ENCODE measurements at regions not wholly inside any gene's neighbourhood (a gene's known extent, or its start where the extent isn't known, plus 50 kb on each side); places are given as distances from the start of the nearest gene placed in this dataset.

DNA sequence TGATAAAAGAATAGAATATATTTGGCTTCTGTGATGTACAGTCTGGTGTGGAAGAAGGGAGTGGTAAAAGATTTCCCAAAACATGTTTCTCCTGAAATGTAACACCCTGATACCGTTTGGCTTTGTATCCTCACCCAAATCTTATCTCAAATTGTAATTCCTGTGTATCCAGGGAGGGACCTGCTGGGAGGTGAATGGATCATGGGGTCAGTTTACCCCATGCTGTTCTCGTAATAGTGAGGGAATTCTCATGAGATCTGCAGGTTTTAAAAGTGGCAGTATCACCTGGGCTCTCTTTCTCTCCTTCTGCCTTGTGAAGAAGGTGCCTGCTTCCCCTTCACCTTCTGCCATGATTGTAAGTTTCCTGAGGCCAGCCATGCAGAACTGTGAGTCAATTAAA, 1070.8 kb downstream of the IGSF11 start:
- Histone ChIP-seq H3K4me3 (no peak overlapping the region), H3K36me3 (ENCODE audit: low read depth) (no peaks in the 10 kb centered on the region), H3K27me3 (replicated peaks; ENCODE audit: insufficient read depth) (no peaks in the 10 kb centered on the region), H3K79me2 (ENCODE audit: insufficient read depth) (no peaks in the 10 kb centered on the region), H3K9ac (no peak overlapping the region), H3K27ac (no peak overlapping the region), H4K20me1 (ENCODE audit: insufficient read depth) (no peaks in the 10 kb centered on the region), H3K4me2 (ENCODE audit: unreplicated experiment) (no peak overlapping the region), H3F3A (ENCODE audit: insufficient read depth) (peaks cover 18% of the 10 kb centered on the region; the same call in 1 of the 2 replicates), H3K9me3 (ENCODE audit: low read depth) (no peaks in the 10 kb centered on the region), H3K4me1 (ENCODE audit: insufficient read depth) (peaks cover 26% of the 10 kb centered on the region), H2AFZ (no peak overlapping the region), H3K9me2 (ENCODE audit: insufficient read depth) (no peaks in the 10 kb centered on the region)
- TF ChIP-seq EZH2 (IDR thresholded peaks at IDR 0.05; ENCODE audit: insufficient read depth, poor library complexity, severe bottlenecking): no peak
- TF ChIP-seq EZH2phosphoT487 (IDR thresholded peaks at IDR 0.05; ENCODE audit: insufficient read depth, low read depth): no peak
- DNase-seq: no peak
- in situ Hi-C loops (cut with MboI): no loop called here
- 43 to 63% methylated on average over 2 of the region's 2 CpGs for WGBS, 2 experiments (ENCODE audit: low coverage in 1 of 2, low lambda C conversion rate in 2 of 2, missing lambda C conversion rate in 2 of 2)

DNA sequence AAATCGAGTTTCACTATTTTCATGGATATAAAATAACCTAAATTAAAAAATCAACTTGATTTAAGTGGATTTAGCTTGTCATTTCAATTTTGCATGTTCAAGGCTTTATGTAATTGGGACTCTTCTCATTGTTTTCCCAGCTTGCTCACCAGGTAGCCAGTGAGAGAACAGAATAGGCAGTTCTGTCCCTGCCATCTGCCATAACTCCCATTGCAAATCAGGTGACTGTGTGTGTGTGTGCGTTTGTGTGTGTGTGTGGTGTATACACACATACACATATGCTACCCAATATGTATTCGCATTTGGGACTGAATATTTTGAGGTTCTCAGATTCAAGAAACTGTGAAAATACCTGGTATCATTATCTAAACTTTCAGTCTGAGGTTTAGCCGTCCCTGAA, 1069.8 kb downstream of the IGSF11 start:
- Histone ChIP-seq H3K79me2 (ENCODE audit: insufficient read depth) (no peaks in the 10 kb centered on the region), H3K27ac (no peak overlapping the region), H3K9ac (no peak overlapping the region), H3K4me2 (ENCODE audit: unreplicated experiment) (no peak overlapping the region), H3K4me1 (ENCODE audit: insufficient read depth) (peaks cover 26% of the 10 kb centered on the region), H3K4me3 (no peak overlapping the region), H3F3A (ENCODE audit: insufficient read depth) (peaks cover 18% of the 10 kb centered on the region; the same call in 1 of the 2 replicates), H3K36me3 (ENCODE audit: low read depth) (no peaks in the 10 kb centered on the region), H3K9me3 (ENCODE audit: low read depth) (no peaks in the 10 kb centered on the region), H2AFZ (no peak overlapping the region), H4K20me1 (ENCODE audit: insufficient read depth) (no peaks in the 10 kb centered on the region), H3K27me3 (replicated peaks; ENCODE audit: insufficient read depth) (no peaks in the 10 kb centered on the region), H3K9me2 (ENCODE audit: insufficient read depth) (no peaks in the 10 kb centered on the region)
- WGBS, 2 experiments (ENCODE audit: low coverage in 1 of 2, low lambda C conversion rate in 2 of 2, missing lambda C conversion rate in 2 of 2): 64 to 70% methylated on average over 4 of the region's 4 CpGs
- in situ Hi-C loops (cut with MboI): no loop called here
- TF ChIP-seq EZH2phosphoT487 (IDR thresholded peaks at IDR 0.05; ENCODE audit: insufficient read depth, low read depth): no peak
- TF ChIP-seq EZH2 (IDR thresholded peaks at IDR 0.05; ENCODE audit: insufficient read depth, poor library complexity, severe bottlenecking): no peak
- DNase-seq: no peak

DNA sequence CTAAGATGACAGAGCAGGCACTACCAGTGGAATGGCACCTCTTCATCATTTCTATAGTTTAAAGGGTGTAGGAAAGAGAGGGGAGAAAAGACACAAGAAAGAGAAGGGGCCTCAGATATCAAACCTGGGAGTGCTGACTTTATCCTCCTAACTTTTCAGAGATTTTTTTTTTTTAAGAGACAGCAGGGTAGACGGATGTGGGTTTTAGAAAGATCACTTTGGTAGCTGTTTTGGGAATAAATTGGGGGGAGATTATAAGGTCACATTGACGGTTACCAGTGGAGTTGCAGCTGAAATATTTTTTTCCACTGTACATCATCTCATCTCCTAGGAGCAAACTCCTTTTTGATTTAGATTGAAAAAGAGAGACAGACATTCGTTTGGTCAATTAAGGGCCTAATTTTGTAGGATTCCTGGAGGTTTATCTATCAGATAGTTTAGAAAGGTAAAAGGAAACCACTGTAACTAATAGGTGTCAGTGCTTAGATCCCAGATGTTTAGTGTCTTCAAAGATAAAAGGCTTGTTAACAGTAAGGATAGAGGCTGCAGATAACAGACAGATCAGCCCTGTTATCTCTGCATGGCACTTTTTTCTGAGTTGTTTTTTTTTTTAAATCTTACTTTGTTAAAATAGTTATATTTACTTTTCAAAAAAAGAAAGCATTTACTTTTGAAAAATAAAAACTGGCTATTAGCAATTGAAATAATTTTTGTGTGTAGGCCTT, 1057.0 kb downstream of the IGSF11 start:
- Histone ChIP-seq H3K9me3 (ENCODE audit: low read depth) (no peaks in the 10 kb centered on the region), H2AFZ (no peak overlapping the region), H3K79me2 (ENCODE audit: insufficient read depth) (no peaks in the 10 kb centered on the region), H3F3A (ENCODE audit: insufficient read depth) (no peaks in the 10 kb centered on the region), H3K4me2 (ENCODE audit: unreplicated experiment) (no peak overlapping the region), H4K20me1 (ENCODE audit: insufficient read depth) (no peaks in the 10 kb centered on the region), H3K27ac (no peak overlapping the region), H3K4me1 (ENCODE audit: insufficient read depth) (no peaks in the 10 kb centered on the region), H3K27me3 (replicated peaks; ENCODE audit: insufficient read depth) (no peaks in the 10 kb centered on the region), H3K4me3 (no peak overlapping the region), H3K9ac (no peak overlapping the region), H3K9me2 (ENCODE audit: insufficient read depth) (no peaks in the 10 kb centered on the region), H3K36me3 (ENCODE audit: low read depth) (no peaks in the 10 kb centered on the region)
- in situ Hi-C loops (cut with MboI): no loop called here
- 39 to 40% methylated on average over 3 of the region's 3 CpGs for WGBS, 2 experiments (ENCODE audit: low coverage in 1 of 2, low lambda C conversion rate in 2 of 2, missing lambda C conversion rate in 2 of 2)
- DNase-seq: no peak
- TF ChIP-seq EZH2 (IDR thresholded peaks at IDR 0.05; ENCODE audit: insufficient read depth, poor library complexity, severe bottlenecking) (no peak), EZH2phosphoT487 (IDR thresholded peaks at IDR 0.05; ENCODE audit: insufficient read depth, low read depth) (no peak)

DNA sequence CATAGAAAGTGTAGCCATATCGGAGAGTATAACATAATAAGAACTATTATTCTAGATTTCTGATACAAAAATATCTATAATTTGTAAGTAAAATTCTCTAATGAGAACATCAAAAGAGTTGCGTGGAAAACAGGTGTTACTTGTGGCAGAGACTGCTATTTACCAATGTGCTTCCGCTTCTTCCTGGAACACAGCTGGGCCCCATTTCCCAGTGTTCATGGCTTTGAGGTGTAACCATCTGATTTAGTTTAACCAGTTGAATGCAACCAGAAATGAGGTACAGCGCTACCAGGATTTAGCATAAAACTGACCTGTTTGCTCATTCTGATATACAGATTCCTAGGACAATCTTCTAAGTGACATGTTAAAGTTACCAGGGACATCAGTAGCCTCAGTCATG, 1055.2 kb downstream of the IGSF11 start:
- Histone ChIP-seq H3K9ac (no peak overlapping the region), H3K9me3 (ENCODE audit: low read depth) (no peaks in the 10 kb centered on the region), H3K79me2 (ENCODE audit: insufficient read depth) (no peaks in the 10 kb centered on the region), H3K4me3 (no peak overlapping the region), H3K27me3 (replicated peaks; ENCODE audit: insufficient read depth) (no peaks in the 10 kb centered on the region), H3K4me1 (ENCODE audit: insufficient read depth) (no peaks in the 10 kb centered on the region), H2AFZ (no peak overlapping the region), H3K9me2 (ENCODE audit: insufficient read depth) (no peaks in the 10 kb centered on the region), H3K36me3 (ENCODE audit: low read depth) (no peaks in the 10 kb centered on the region), H3K27ac (no peak overlapping the region), H3F3A (ENCODE audit: insufficient read depth) (no peaks in the 10 kb centered on the region), H4K20me1 (ENCODE audit: insufficient read depth) (no peaks in the 10 kb centered on the region), H3K4me2 (ENCODE audit: unreplicated experiment) (no peak overlapping the region)
- DNase-seq: no peak
- 86 to 92% methylated on average over 4 of the region's 4 CpGs for WGBS, 2 experiments (ENCODE audit: low coverage in 1 of 2, low lambda C conversion rate in 2 of 2, missing lambda C conversion rate in 2 of 2)
- no peak for TF ChIP-seq EZH2phosphoT487 (IDR thresholded peaks at IDR 0.05; ENCODE audit: insufficient read depth, low read depth)
- no peak for TF ChIP-seq EZH2 (IDR thresholded peaks at IDR 0.05; ENCODE audit: insufficient read depth, poor library complexity, severe bottlenecking)
- in situ Hi-C loops (cut with MboI): no loop called here

Data from GM23248 (cell line).